Fibroblast of lung (primary cell): ENCODE measurements at regions not wholly inside any gene's neighbourhood (a gene's known extent, or its start where the extent isn't known, plus 50 kb on each side); places are given as distances from the start of the nearest gene placed in this dataset.

Experiments
- EZH2 ChIP-seq: IDR thresholded peaks from 2 replicates; pipeline ENCODE4 v1.5.1; 2012; ENCODE audit warnings: low read length, control low read depth, mild to moderate bottlenecking; ENCODE audit errors: missing control alignments
- TF ChIP-seq, protein P1 (sequence below), 2 donors: IDR thresholded peaks in 1 of 2; conservative IDR thresholded peaks in 1 of 2; 1 replicate in 1 of 2; 2 replicates in 1 of 2; pipeline ENCODE4 v1.5.1; 2011 to 2012; ENCODE audit warnings: low read length in 2 of 2, control low read depth in 1 of 2, inconsistent platforms in 1 of 2, low read depth in 1 of 2, mild to moderate bottlenecking in 1 of 2

DNA sequence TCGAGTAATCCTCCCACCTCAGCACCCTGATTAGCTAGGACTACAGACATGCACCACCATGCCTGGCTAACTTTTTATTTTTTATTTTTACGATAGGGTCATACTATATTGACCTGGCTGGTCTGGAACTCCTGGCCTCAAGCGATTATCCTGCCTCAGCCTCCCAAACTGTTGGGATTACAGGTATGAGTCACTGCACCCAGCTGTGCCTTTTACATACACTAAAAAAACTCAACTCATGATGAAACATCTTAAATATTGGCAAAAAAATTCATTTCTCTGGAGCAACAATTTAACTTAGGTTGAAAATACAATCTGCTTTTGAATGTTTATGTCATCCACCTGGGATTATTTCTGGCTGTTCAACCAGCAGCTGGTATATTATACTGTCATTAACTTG lies 598.3 kb upstream of the ZP4 start:
- TF ChIP-seq, protein P1, sequence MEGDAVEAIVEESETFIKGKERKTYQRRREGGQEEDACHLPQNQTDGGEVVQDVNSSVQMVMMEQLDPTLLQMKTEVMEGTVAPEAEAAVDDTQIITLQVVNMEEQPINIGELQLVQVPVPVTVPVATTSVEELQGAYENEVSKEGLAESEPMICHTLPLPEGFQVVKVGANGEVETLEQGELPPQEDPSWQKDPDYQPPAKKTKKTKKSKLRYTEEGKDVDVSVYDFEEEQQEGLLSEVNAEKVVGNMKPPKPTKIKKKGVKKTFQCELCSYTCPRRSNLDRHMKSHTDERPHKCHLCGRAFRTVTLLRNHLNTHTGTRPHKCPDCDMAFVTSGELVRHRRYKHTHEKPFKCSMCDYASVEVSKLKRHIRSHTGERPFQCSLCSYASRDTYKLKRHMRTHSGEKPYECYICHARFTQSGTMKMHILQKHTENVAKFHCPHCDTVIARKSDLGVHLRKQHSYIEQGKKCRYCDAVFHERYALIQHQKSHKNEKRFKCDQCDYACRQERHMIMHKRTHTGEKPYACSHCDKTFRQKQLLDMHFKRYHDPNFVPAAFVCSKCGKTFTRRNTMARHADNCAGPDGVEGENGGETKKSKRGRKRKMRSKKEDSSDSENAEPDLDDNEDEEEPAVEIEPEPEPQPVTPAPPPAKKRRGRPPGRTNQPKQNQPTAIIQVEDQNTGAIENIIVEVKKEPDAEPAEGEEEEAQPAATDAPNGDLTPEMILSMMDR (conservative IDR thresholded peaks at IDR 0.05 in 1 of 2, IDR thresholded peaks at IDR 0.05 in 1 of 2; ENCODE audit: low read depth in 1 of 2, low read length in 2 of 2), result no peak
- TF ChIP-seq EZH2, result no peak
